GM12873 (cell line): ENCODE measurements at regions not wholly inside any gene's neighbourhood (a gene's known extent, or its start where the extent isn't known, plus 50 kb on each side); places are given as distances from the start of the nearest gene placed in this dataset.

ENCODE experiments used
- CTCF ChIP-seq: IDR thresholded peaks from 2 replicates; pipeline ENCODE4 v1.5.1; 2012; ENCODE audit warnings: low read depth, mild to moderate bottlenecking, moderate library complexity, low read length, control low read depth; ENCODE audit not compliant: insufficient read depth; ENCODE audit errors: missing control alignments

GRCh38 chr12:86697916-86698640, 441.9 kb upstream of the MGAT4C start:
- TF ChIP-seq CTCF, result no peak

- TF ChIP-seq CTCF, result no peak
Measured at GRCh38 chr12:86683568-86684304, 427.5 kb upstream of the MGAT4C start.

- no peak for TF ChIP-seq CTCF
Measured at GRCh38 chr12:86681060-86681459, 424.9 kb upstream of the MGAT4C start.

- no peak for TF ChIP-seq CTCF
Measured at GRCh38 chr12:86675197-86675596, 419.0 kb upstream of the MGAT4C start.

- TF ChIP-seq CTCF, result no peak
Measured at GRCh38 chr12:86670986-86671385, 414.8 kb upstream of the MGAT4C start.

GRCh38 chr12:86669010-86669409, 412.8 kb upstream of the MGAT4C start:
- no peak for TF ChIP-seq CTCF

GRCh38 chr12:86666316-86666715, 410.1 kb upstream of the MGAT4C start:
- no peak for TF ChIP-seq CTCF
